CD4-positive, alpha-beta memory T cell (primary cell): ENCODE measurements at regions not wholly inside any gene's neighbourhood (a gene's known extent, or its start where the extent isn't known, plus 50 kb on each side); places are given as distances from the start of the nearest gene placed in this dataset.
"Not testable (repeated sequence)": the region's sequence is repeated elsewhere in the genome, so short reads cannot be mapped to it uniquely, and the experiment has no call there.

Source experiments
- CTCF ChIA-PET: fragments of 350-600 bp; sonication (Branson Sonifier 250); formaldehyde crosslinking; loops from one replicate; lab custom pipeline; 2021; ENCODE audit warnings: inconsistent platforms; ENCODE audit not compliant: partially characterized antibody; lab: Charles Lee
- POLR2A ChIA-PET: fragments of 350-600 bp; sonication (Branson Sonifier 250); formaldehyde crosslinking; loops from one replicate; lab custom pipeline; 2021; ENCODE audit not compliant: partially characterized antibody; lab: Charles Lee
- DNase-seq, 5 donors: peaks; one replicate each; pipeline versions ENCODE4 v3.0.0 to v3.0.0-alpha.2; 2020 to 2022; ENCODE audit warnings: mixed read lengths in 1 of 5
- H3K27ac ChIP-seq: one replicate; pipeline ENCODE4 v1.7.0; 2013; ENCODE audit warnings: low read depth, low read length
- H3K27me3 ChIP-seq: 2 replicates; pipeline ENCODE4 v1.7.0; 2013; ENCODE audit warnings: mild to moderate bottlenecking, low read length, moderate library complexity; ENCODE audit not compliant: insufficient read depth
- H3K36me3 ChIP-seq: 2 replicates; pipeline ENCODE4 v1.7.0; 2013; ENCODE audit warnings: mild to moderate bottlenecking, low read length, moderate library complexity; ENCODE audit not compliant: insufficient read depth
- H3K4me1 ChIP-seq: 2 replicates; pipeline ENCODE4 v1.7.0; 2013; ENCODE audit warnings: mild to moderate bottlenecking, low read length, moderate library complexity; ENCODE audit not compliant: insufficient read depth
- H3K4me3 ChIP-seq, 2 donors: one replicate each; pipeline ENCODE4 v1.7.0; 2013; ENCODE audit warnings: low read length in 2 of 2, mild to moderate bottlenecking in 1 of 2
- H3K9me3 ChIP-seq, 2 donors: one replicate each; pipeline ENCODE4 v1.7.0; 2013; ENCODE audit warnings: low read length in 2 of 2, control low read depth in 1 of 2; ENCODE audit not compliant: control insufficient read depth in 1 of 2
- H3K27ac Mint-ChIP-seq, 7 donors: one replicate each; pipeline ENCODE4 v1.8.0; 2020 to 2021; ENCODE audit warnings: mixed read lengths in 7 of 7, mild to moderate bottlenecking in 6 of 7, inconsistent platforms in 3 of 7, moderate library complexity in 3 of 7
- H3K27me3 Mint-ChIP-seq, 2 donors: one replicate each; pipeline ENCODE4 v1.8.0; 2020 to 2021; ENCODE audit warnings: mixed read lengths in 2 of 2
- H3K36me3 Mint-ChIP-seq, 2 donors: one replicate each; pipeline ENCODE4 v1.8.0; 2020 to 2021; ENCODE audit warnings: mixed read lengths in 2 of 2, inconsistent platforms in 1 of 2, mild to moderate bottlenecking in 1 of 2
- H3K4me1 Mint-ChIP-seq, 4 donors: one replicate each; pipeline ENCODE4 v1.8.0; 2020 to 2021; ENCODE audit warnings: mixed read lengths in 4 of 4, mild to moderate bottlenecking in 1 of 4
- H3K4me3 Mint-ChIP-seq, 8 donors: one replicate each; pipeline ENCODE4 v1.8.0; 2020 to 2021; ENCODE audit warnings: mixed read lengths in 8 of 8, mild to moderate bottlenecking in 7 of 8, moderate library complexity in 6 of 8, inconsistent platforms in 3 of 8
- H3K9me3 Mint-ChIP-seq, 8 donors: one replicate each; pipeline ENCODE4 v1.8.0; 2020 to 2021; ENCODE audit warnings: mixed read lengths in 8 of 8, mild to moderate bottlenecking in 5 of 8, inconsistent platforms in 3 of 8, moderate library complexity in 1 of 8
- intact Hi-C: fragments of 100-400 bp; cut with micrococcal nuclease; formaldehyde crosslinking; loops from one replicate; pipeline ENCODE4 v1.15.1; 2023

- H3K36me3 ChIP-seq, H3K27ac Mint-ChIP-seq, CTCF ChIA-PET, H3K4me1 Mint-ChIP-seq, intact Hi-C loops, H3K9me3 ChIP-seq, H3K27me3 ChIP-seq, POLR2A ChIA-PET, H3K36me3 Mint-ChIP-seq, H3K27ac ChIP-seq, DNase-seq, H3K4me3 ChIP-seq, H3K4me1 ChIP-seq, H3K4me3 Mint-ChIP-seq: not testable (repeated sequence)
- peaks cover 0 to 15% (median 2%) of the 10 kb centered on the region in 8 donors for H3K9me3 Mint-ChIP-seq
- H3K27me3 Mint-ChIP-seq = peaks cover 20 to 28% of the 10 kb centered on the region in 2 donors
Observed at GRCh38 chr16:88258764-88259525, 123.8 kb upstream of the ZNF469 start.

GRCh38 chr16:88259538-88259937 is 123.2 kb upstream of the ZNF469 start:
- DNase-seq, H3K4me1 Mint-ChIP-seq, H3K27ac Mint-ChIP-seq, CTCF ChIA-PET, H3K4me1 ChIP-seq, H3K4me3 ChIP-seq, H3K36me3 ChIP-seq, H3K4me3 Mint-ChIP-seq, H3K27me3 ChIP-seq, intact Hi-C loops, H3K9me3 ChIP-seq, POLR2A ChIA-PET, H3K36me3 Mint-ChIP-seq, H3K27ac ChIP-seq: not testable (repeated sequence)
- Mint-ChIP-seq H3K9me3 (peaks cover 0 to 15% (median 2%) of the 10 kb centered on the region in 8 donors), H3K27me3 (peaks cover 20 to 26% of the 10 kb centered on the region in 2 donors)

GRCh38 chr16:88260146-88260545 is 122.6 kb upstream of the ZNF469 start:
- H3K9me3 Mint-ChIP-seq = peaks cover 0 to 10% (median 2%) of the 10 kb centered on the region in 8 donors
- H3K4me3 Mint-ChIP-seq, DNase-seq, H3K36me3 ChIP-seq, H3K27ac Mint-ChIP-seq, POLR2A ChIA-PET, H3K27ac ChIP-seq, CTCF ChIA-PET, H3K27me3 ChIP-seq, H3K9me3 ChIP-seq, H3K36me3 Mint-ChIP-seq, intact Hi-C loops, H3K4me3 ChIP-seq, H3K4me1 Mint-ChIP-seq, H3K4me1 ChIP-seq: not testable (repeated sequence)
- peaks cover 20 to 26% of the 10 kb centered on the region in 2 donors for H3K27me3 Mint-ChIP-seq

GRCh38 chr16:88260881-88261665 is 121.7 kb upstream of the ZNF469 start:
- H3K27ac ChIP-seq, intact Hi-C loops, DNase-seq, CTCF ChIA-PET, H3K27me3 ChIP-seq, H3K4me1 Mint-ChIP-seq, H3K9me3 Mint-ChIP-seq, H3K4me3 ChIP-seq, H3K36me3 ChIP-seq, H3K27ac Mint-ChIP-seq, H3K9me3 ChIP-seq, H3K4me1 ChIP-seq, POLR2A ChIA-PET, H3K36me3 Mint-ChIP-seq, H3K4me3 Mint-ChIP-seq: not testable (repeated sequence)
- H3K27me3 Mint-ChIP-seq = peaks cover 17 to 21% of the 10 kb centered on the region in 2 donors

GRCh38 chr16:88261814-88262605 is 120.7 kb upstream of the ZNF469 start:
- DNase-seq, H3K4me1 ChIP-seq, H3K27me3 ChIP-seq, H3K4me3 ChIP-seq, POLR2A ChIA-PET, H3K27ac ChIP-seq, intact Hi-C loops, H3K9me3 Mint-ChIP-seq, CTCF ChIA-PET, H3K36me3 ChIP-seq, H3K4me3 Mint-ChIP-seq, H3K36me3 Mint-ChIP-seq, H3K9me3 ChIP-seq, H3K27ac Mint-ChIP-seq, H3K4me1 Mint-ChIP-seq: not testable (repeated sequence)
- peaks cover 17% of the 10 kb centered on the region in 2 donors for H3K27me3 Mint-ChIP-seq

GRCh38 chr16:88262858-88263563 is 119.7 kb upstream of the ZNF469 start:
- H3K9me3 ChIP-seq, H3K9me3 Mint-ChIP-seq, H3K27ac ChIP-seq, DNase-seq, H3K36me3 Mint-ChIP-seq, H3K36me3 ChIP-seq, H3K27ac Mint-ChIP-seq, H3K27me3 ChIP-seq, intact Hi-C loops, POLR2A ChIA-PET, CTCF ChIA-PET, H3K4me3 ChIP-seq, H3K4me1 Mint-ChIP-seq, H3K4me1 ChIP-seq: not testable (repeated sequence)
- H3K27me3 Mint-ChIP-seq = peaks cover 10 to 15% of the 10 kb centered on the region in 2 donors
- peak overlapping the region in 1 of 8 donors; percentile 49 for H3K4me3 Mint-ChIP-seq
